ENCODE measurements at regions not wholly inside any gene's neighbourhood (a gene's known extent, or its start where the extent isn't known, plus 50 kb on each side); places are given as distances from the start of the nearest gene placed in this dataset.

GRCh38 chr6:120736740-120737139 lies 597.5 kb downstream of the TBC1D32 start (continued):
- TF ChIP-seq BCLAF1 (IDR thresholded peaks at IDR 0.05) (no peak), ZNF407 (CRISPR knock-in tag; IDR thresholded peaks at IDR 0.05; ENCODE audit: not compliant biosample characterization) (no peak), PAX8 (CRISPR knock-in tag; IDR thresholded peaks at IDR 0.05; ENCODE audit: borderline replicate concordance) (no peak), SUZ12 (IDR thresholded peaks at IDR 0.05; ENCODE audit: low read depth, low read length) (no peak), SKI (IDR thresholded peaks at IDR 0.05; ENCODE audit: partially characterized antibody) (no peak), ZNF430 (CRISPR knock-in tag; IDR thresholded peaks at IDR 0.05) (no peak)
